ENCODE measurements at regions not wholly inside any gene's neighbourhood (a gene's known extent, or its start where the extent isn't known, plus 50 kb on each side); places are given as distances from the start of the nearest gene placed in this dataset.

GRCh38 chr5:165881259-165881658 lies 2375.8 kb downstream of the MAT2B start:
- no peak for TF ChIP-seq EP300 (conservative IDR thresholded peaks at IDR 0.05; ENCODE audit: poor library complexity, severe bottlenecking)
- TF ChIP-seq CTCF (IDR thresholded peaks at IDR 0.05; ENCODE audit: poor library complexity, severe bottlenecking) = no peak
- no peak for TF ChIP-seq MXI1 (conservative IDR thresholded peaks at IDR 0.05; ENCODE audit: poor library complexity, severe bottlenecking)
- no peak for TF ChIP-seq TAF1 (IDR thresholded peaks at IDR 0.05; ENCODE audit: low read depth)
